ENCODE measurements at regions not wholly inside any gene's neighbourhood (a gene's known extent, or its start where the extent isn't known, plus 50 kb on each side); places are given as distances from the start of the nearest gene placed in this dataset.

DNA sequence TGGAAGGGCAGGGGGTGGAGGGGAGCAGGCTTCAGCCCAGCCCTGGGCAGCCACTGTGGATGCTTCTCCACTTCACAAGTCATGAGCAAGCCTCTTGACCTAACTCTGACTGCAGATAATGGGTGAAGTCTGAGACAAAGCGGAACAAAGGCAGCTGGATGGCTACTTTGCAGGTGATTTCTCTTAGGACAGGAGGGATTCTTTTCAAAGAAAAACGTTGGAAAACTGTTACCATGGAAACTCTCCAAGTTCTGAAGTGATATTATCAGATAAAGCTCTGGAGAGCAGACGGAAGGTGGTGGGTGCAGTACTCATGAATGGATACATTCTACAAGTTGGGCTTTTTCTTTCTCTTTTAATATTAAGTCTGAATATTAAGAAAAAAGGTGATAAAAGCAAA, 254.2 kb upstream of the SLCO3A1 start:
- H3K4me2 ChIP-seq (ENCODE audit: low read length) = no peak overlapping the region
- H4K20me1 ChIP-seq (ENCODE audit: insufficient read depth, low read length) = no peaks in the 10 kb centered on the region
- H3K27me3 ChIP-seq (ENCODE audit: insufficient read depth, low read length) = no peaks in the 10 kb centered on the region
- no peak overlapping the region for H3K9ac ChIP-seq (ENCODE audit: low read length)
- no peak overlapping the region for H3K27ac ChIP-seq (ENCODE audit: low read depth, low read length, poor library complexity, severe bottlenecking)
- no peak overlapping the region for H2AFZ ChIP-seq (ENCODE audit: low read length)
- no peaks in the 10 kb centered on the region for H3K4me1 ChIP-seq (ENCODE audit: insufficient read depth, low read length, severe bottlenecking)
- H3K9me3 ChIP-seq (ENCODE audit: low read length) = no peaks in the 10 kb centered on the region
- no peaks in the 10 kb centered on the region for H3K36me3 ChIP-seq (ENCODE audit: insufficient read depth, low read length)
- TF ChIP-seq, protein P1, sequence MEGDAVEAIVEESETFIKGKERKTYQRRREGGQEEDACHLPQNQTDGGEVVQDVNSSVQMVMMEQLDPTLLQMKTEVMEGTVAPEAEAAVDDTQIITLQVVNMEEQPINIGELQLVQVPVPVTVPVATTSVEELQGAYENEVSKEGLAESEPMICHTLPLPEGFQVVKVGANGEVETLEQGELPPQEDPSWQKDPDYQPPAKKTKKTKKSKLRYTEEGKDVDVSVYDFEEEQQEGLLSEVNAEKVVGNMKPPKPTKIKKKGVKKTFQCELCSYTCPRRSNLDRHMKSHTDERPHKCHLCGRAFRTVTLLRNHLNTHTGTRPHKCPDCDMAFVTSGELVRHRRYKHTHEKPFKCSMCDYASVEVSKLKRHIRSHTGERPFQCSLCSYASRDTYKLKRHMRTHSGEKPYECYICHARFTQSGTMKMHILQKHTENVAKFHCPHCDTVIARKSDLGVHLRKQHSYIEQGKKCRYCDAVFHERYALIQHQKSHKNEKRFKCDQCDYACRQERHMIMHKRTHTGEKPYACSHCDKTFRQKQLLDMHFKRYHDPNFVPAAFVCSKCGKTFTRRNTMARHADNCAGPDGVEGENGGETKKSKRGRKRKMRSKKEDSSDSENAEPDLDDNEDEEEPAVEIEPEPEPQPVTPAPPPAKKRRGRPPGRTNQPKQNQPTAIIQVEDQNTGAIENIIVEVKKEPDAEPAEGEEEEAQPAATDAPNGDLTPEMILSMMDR (IDR thresholded peaks at IDR 0.05; ENCODE audit: low read length) = no peak
- no peak for TF ChIP-seq EZH2 (IDR thresholded peaks at IDR 0.05; ENCODE audit: borderline replicate concordance, low read length)
- no peaks in the 10 kb centered on the region for H3F3A ChIP-seq (ENCODE audit: insufficient read depth, low read length)
- no peaks in the 10 kb centered on the region for H3K79me2 ChIP-seq (ENCODE audit: insufficient read depth, low read length)
- H3K4me3 ChIP-seq (ENCODE audit: low read depth, low read length, poor library complexity, severe bottlenecking) = no peak overlapping the region
- H3K9me2 ChIP-seq (ENCODE audit: low read depth, low read length) = no peaks in the 10 kb centered on the region

DNA sequence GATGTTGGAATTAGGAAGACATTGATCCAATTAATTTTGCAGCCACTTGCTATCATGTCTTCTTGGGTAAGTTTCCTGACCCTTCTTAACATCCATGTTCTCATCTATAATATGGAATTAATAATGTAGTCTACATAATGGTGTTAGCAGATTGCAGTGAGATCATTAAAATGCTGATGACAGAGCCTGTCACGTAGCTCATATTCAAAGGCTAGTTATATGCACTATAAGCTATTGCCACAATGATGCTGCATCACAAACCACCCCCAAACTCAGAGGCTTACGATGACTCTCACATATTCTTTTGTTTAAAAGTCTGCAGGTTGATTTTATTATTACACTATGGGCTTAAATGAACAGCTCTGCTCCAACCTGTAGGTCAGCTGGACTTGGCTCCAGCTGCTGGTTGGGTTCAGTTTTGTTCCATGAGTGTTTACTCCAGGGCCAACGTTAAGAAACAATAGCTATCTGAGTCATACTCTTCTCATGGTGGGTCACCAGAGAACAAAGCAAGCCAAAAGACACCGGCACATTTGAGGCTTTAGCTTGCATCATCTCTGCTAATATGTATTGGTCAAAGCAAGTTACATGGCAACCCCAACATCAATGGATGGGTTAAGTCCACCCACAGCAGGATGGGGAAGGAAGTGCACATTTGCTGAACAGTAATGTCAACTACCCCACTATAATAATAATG, 250.0 kb upstream of the SLCO3A1 start:
- H3K27ac ChIP-seq (ENCODE audit: low read depth, low read length, poor library complexity, severe bottlenecking) = no peak overlapping the region
- no peak for TF ChIP-seq EZH2 (IDR thresholded peaks at IDR 0.05; ENCODE audit: borderline replicate concordance, low read length)
- TF ChIP-seq, protein P1 (IDR thresholded peaks at IDR 0.05; ENCODE audit: low read length) = no peak
- no peak overlapping the region for H3K9ac ChIP-seq (ENCODE audit: low read length)
- H4K20me1 ChIP-seq (ENCODE audit: insufficient read depth, low read length) = no peaks in the 10 kb centered on the region
- H3F3A ChIP-seq (ENCODE audit: insufficient read depth, low read length) = no peaks in the 10 kb centered on the region
- H3K9me2 ChIP-seq (ENCODE audit: low read depth, low read length) = no peaks in the 10 kb centered on the region
- H3K4me3 ChIP-seq (ENCODE audit: low read depth, low read length, poor library complexity, severe bottlenecking) = no peak overlapping the region
- no peak overlapping the region for H2AFZ ChIP-seq (ENCODE audit: low read length)
- H3K4me1 ChIP-seq (ENCODE audit: insufficient read depth, low read length, severe bottlenecking) = no peaks in the 10 kb centered on the region
- no peaks in the 10 kb centered on the region for H3K36me3 ChIP-seq (ENCODE audit: insufficient read depth, low read length)
- H3K4me2 ChIP-seq (ENCODE audit: low read length) = no peak overlapping the region
- no peaks in the 10 kb centered on the region for H3K79me2 ChIP-seq (ENCODE audit: insufficient read depth, low read length)
- H3K9me3 ChIP-seq (ENCODE audit: low read length) = no peaks in the 10 kb centered on the region
- H3K27me3 ChIP-seq (ENCODE audit: insufficient read depth, low read length) = no peaks in the 10 kb centered on the region

DNA sequence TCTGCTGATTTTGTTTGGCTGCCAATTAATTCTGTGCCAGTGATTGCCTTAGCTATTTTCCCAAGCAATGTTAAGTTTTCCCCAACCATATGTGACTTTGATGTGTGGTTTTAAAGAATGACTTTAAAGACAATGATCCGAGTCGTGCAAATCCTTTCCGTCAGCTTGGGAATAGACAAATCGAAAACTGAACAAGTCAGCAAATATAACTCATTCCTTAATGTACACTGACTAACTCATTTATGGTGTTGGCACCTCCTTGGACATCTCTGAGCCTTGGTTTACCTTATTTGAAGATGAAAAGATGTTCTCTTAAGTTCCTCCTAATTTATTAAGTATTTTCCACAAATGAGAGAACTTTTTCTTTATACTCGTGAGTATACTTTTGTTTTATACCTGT, 249.4 kb upstream of the SLCO3A1 start:
- no peak overlapping the region for H3K4me2 ChIP-seq (ENCODE audit: low read length)
- no peaks in the 10 kb centered on the region for H3K4me1 ChIP-seq (ENCODE audit: insufficient read depth, low read length, severe bottlenecking)
- no peaks in the 10 kb centered on the region for H3K9me3 ChIP-seq (ENCODE audit: low read length)
- no peak overlapping the region for H3K9ac ChIP-seq (ENCODE audit: low read length)
- no peaks in the 10 kb centered on the region for H3K36me3 ChIP-seq (ENCODE audit: insufficient read depth, low read length)
- H3K27me3 ChIP-seq (ENCODE audit: insufficient read depth, low read length) = no peaks in the 10 kb centered on the region
- no peaks in the 10 kb centered on the region for H4K20me1 ChIP-seq (ENCODE audit: insufficient read depth, low read length)
- no peaks in the 10 kb centered on the region for H3F3A ChIP-seq (ENCODE audit: insufficient read depth, low read length)
- no peak for TF ChIP-seq EZH2 (IDR thresholded peaks at IDR 0.05; ENCODE audit: borderline replicate concordance, low read length)
- TF ChIP-seq, protein P1 (IDR thresholded peaks at IDR 0.05; ENCODE audit: low read length) = no peak
- H3K4me3 ChIP-seq (ENCODE audit: low read depth, low read length, poor library complexity, severe bottlenecking) = no peak overlapping the region
- H3K27ac ChIP-seq (ENCODE audit: low read depth, low read length, poor library complexity, severe bottlenecking) = no peak overlapping the region
- H3K9me2 ChIP-seq (ENCODE audit: low read depth, low read length) = no peaks in the 10 kb centered on the region
- H3K79me2 ChIP-seq (ENCODE audit: insufficient read depth, low read length) = no peaks in the 10 kb centered on the region
- no peak overlapping the region for H2AFZ ChIP-seq (ENCODE audit: low read length)
